Adrenal gland (tissue), 9 donors: ENCODE measurements at regions not wholly inside any gene's neighbourhood (a gene's known extent, or its start where the extent isn't known, plus 50 kb on each side); places are given as distances from the start of the nearest gene placed in this dataset.

Experiments
- DNase-seq, 7 donors: peaks; one replicate each; pipeline ENCODE4 v3.0.0-alpha.2; 2019 to 2020
- H3K27ac ChIP-seq, 5 donors: fragments of 200-600 bp; sonication (generic) in 4 of 5; 1 replicate in 3 of 5; 2 replicates in 2 of 5; pipeline versions ENCODE4 v1.5.1 to v1.8.0; 2016 to 2020; ENCODE audit warnings: mild to moderate bottlenecking in 1 of 5
- H3K27me3 ChIP-seq: fragments of 200-600 bp; 2 replicates; pipeline ENCODE4 v1.8.0; 2021
- H3K36me3 ChIP-seq, 2 donors: fragments of 200-600 bp; replicated peaks in 1 of 2; 1 replicate in 1 of 2; 2 replicates in 1 of 2; pipeline versions ENCODE4 v1.5.1 to v1.8.0; 2018 to 2022
- H3K4me1 ChIP-seq, 2 donors: fragments of 200-600 bp; replicated peaks in 1 of 2; 1 replicate in 1 of 2; 2 replicates in 1 of 2; pipeline versions ENCODE4 v1.5.1 to v1.8.0; 2018 to 2021
- H3K4me3 ChIP-seq, 4 donors: fragments of 200-600 bp; sonication (generic) in 3 of 4; one replicate each; pipeline ENCODE4 v1.5.1; 2016 to 2018
- H3K9me3 ChIP-seq, 3 donors: fragments of 200-600 bp; sonication (generic) in 1 of 3; replicated peaks in 1 of 3; 1 replicate in 2 of 3; 2 replicates in 1 of 3; pipeline versions ENCODE4 v1.5.1 to v1.8.0; 2016 to 2021
- POLR2A ChIP-seq, 2 donors: fragments of 450-650 bp; IDR thresholded peaks; one replicate each; pipeline ENCODE4 v1.6.1; 2017; ENCODE audit warnings: antibody characterized with exemption in 2 of 2, mild to moderate bottlenecking in 2 of 2, moderate library complexity in 1 of 2
- WGBS, 4 donors: extraction: QIAGEN DNeasy Blood & Tissue Kit in 2 of 4; methylation state at CpG; one replicate each; pipeline versions ENCODE4 v1.1.5 to v1.1.7; 2013 to 2017; 5-methylcytosine and 5-hydroxymethylcytosine counted together
- intact Hi-C, 2 donors: fragments of 100-400 bp; cut with DNase I; formaldehyde crosslinking; loops; one replicate each; pipeline versions ENCODE4 v1.14.1 to v1.15.0; 2022 to 2023
- TF ChIP-seq, protein P1 (sequence below), 6 experiments: fragments of 450-650 bp in 4 of 6; fragments of 200-600 bp in 2 of 6; sonication (generic) in 1 of 6; IDR thresholded peaks; 1 replicate in 5 of 6; 2 replicates in 1 of 6; pipeline versions ENCODE4 v1.5.1 to v1.8.0; 2016 to 2021; ENCODE audit warnings: antibody characterized with exemption in 6 of 6, mild to moderate bottlenecking in 2 of 6, moderate library complexity in 1 of 6
- donor health status: healthy with polysubstance abuse.
- donor health status: Bipolar disorder and iron deficiency.
- donor health status: DM: yes; HTN: yes; CAD: no.
- donor health status: DM: no; HTN: no; CAD: no.
- donor health status: DM: no; HTN: no; CAD: no.

DNA sequence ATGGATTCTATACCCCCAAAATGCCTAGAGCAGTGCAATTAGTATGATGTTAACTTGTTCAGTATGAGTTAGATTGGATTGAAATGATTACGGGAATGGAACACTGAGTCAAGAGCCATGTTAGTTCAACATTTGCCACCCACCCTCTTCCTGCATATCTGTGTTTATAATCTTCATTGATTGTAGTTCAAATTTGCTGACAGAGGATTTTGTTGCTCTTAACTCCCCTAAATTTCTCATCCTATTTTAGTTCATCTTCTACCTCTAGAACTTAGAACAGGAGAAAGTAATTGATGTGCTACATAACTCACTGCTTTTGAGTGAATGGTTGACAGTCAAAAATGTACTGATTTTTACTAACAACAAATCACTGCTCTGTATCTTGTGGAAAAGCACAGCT, 673.5 kb upstream of the NRXN1 start:
- Histone ChIP-seq H3K4me1 (no peaks in the 10 kb centered on the region), H3K36me3 (no peaks in the 10 kb centered on the region), H3K4me3 (no peak overlapping the region), H3K27me3 (no peaks in the 10 kb centered on the region), H3K9me3 (no peaks in the 10 kb centered on the region), H3K27ac (no peak overlapping the region)
- intact Hi-C loops: no loop called here
- TF ChIP-seq POLR2A (IDR thresholded peaks at IDR 0.05): no peak
- TF ChIP-seq, protein P1, sequence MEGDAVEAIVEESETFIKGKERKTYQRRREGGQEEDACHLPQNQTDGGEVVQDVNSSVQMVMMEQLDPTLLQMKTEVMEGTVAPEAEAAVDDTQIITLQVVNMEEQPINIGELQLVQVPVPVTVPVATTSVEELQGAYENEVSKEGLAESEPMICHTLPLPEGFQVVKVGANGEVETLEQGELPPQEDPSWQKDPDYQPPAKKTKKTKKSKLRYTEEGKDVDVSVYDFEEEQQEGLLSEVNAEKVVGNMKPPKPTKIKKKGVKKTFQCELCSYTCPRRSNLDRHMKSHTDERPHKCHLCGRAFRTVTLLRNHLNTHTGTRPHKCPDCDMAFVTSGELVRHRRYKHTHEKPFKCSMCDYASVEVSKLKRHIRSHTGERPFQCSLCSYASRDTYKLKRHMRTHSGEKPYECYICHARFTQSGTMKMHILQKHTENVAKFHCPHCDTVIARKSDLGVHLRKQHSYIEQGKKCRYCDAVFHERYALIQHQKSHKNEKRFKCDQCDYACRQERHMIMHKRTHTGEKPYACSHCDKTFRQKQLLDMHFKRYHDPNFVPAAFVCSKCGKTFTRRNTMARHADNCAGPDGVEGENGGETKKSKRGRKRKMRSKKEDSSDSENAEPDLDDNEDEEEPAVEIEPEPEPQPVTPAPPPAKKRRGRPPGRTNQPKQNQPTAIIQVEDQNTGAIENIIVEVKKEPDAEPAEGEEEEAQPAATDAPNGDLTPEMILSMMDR (IDR thresholded peaks at IDR 0.05): no peak
- WGBS, 4 donors: 64 to 81% (median 76%) methylated on average over 1 of the region's 1 CpG
- no peak for DNase-seq

DNA sequence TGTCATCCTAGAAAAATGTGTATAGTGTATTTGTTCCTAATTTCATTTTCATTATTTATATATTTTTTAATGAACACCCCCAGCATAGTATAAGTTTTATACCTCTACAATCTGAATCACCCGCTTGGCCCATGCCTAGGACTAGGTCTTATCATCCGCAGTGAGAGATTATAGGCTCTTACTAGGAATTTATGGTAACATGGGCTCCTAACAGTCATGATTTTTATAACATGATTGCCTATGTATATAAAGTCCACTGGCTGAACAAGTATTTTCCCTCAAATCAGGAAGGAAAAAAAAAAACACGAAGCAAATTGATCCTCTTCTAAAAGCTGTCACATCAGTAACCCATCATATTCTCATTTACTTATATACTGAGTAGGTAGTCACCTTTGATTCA, 666.1 kb upstream of the NRXN1 start:
- no peak for DNase-seq
- WGBS, 4 donors: 69 to 80% (median 75%) methylated on average over 3 of the region's 3 CpGs
- Histone ChIP-seq H3K27ac (no peak overlapping the region), H3K9me3 (no peaks in the 10 kb centered on the region), H3K36me3 (no peaks in the 10 kb centered on the region), H3K4me1 (no peaks in the 10 kb centered on the region), H3K27me3 (no peaks in the 10 kb centered on the region), H3K4me3 (no peak overlapping the region)
- no peak for TF ChIP-seq POLR2A (IDR thresholded peaks at IDR 0.05)
- TF ChIP-seq, protein P1 (IDR thresholded peaks at IDR 0.05): no peak
- intact Hi-C loops: no loop called here

GRCh38 chr2:51697095-51697494, 665.2 kb upstream of the NRXN1 start:
- WGBS, 4 donors: 64 to 74% (median 69%) methylated on average over 5 of the region's 5 CpGs
- no peak overlapping the region for H3K27ac ChIP-seq
- no peaks in the 10 kb centered on the region for H3K4me1 ChIP-seq
- no peaks in the 10 kb centered on the region for H3K36me3 ChIP-seq
- H3K9me3 ChIP-seq: no peaks in the 10 kb centered on the region
- intact Hi-C loops: no loop called here
- TF ChIP-seq, protein P1 (IDR thresholded peaks at IDR 0.05): no peak
- TF ChIP-seq POLR2A (IDR thresholded peaks at IDR 0.05): no peak
- H3K27me3 ChIP-seq: no peaks in the 10 kb centered on the region
- H3K4me3 ChIP-seq: no peak overlapping the region
- DNase-seq: no peak

- DNase-seq: no peak
- no peak for TF ChIP-seq POLR2A (IDR thresholded peaks at IDR 0.05)
- TF ChIP-seq, protein P1 (IDR thresholded peaks at IDR 0.05): no peak
- intact Hi-C loops: no loop called here
- Histone ChIP-seq H3K4me1 (no peaks in the 10 kb centered on the region), H3K27me3 (no peaks in the 10 kb centered on the region), H3K4me3 (no peak overlapping the region), H3K36me3 (no peaks in the 10 kb centered on the region), H3K27ac (no peak overlapping the region), H3K9me3 (no peaks in the 10 kb centered on the region)
- 57 to 83% (median 68%) methylated on average over 1 of the region's 1 CpG for WGBS, 4 donors
Observed at GRCh38 chr2:51695531-51695930, 663.6 kb upstream of the NRXN1 start.
